Immature natural killer cell (primary cell): ENCODE measurements at regions not wholly inside any gene's neighbourhood (a gene's known extent, or its start where the extent isn't known, plus 50 kb on each side); places are given as distances from the start of the nearest gene placed in this dataset.
"Not testable (repeated sequence)": the region's sequence is repeated elsewhere in the genome, so short reads cannot be mapped to it uniquely, and the experiment has no call there.

Source experiments
- DNase-seq, 3 donors: peaks; one replicate each; pipeline ENCODE4 v3.0.0; 2022; ENCODE audit warnings: mixed read lengths in 1 of 3
- H3K27ac Mint-ChIP-seq, 6 donors: one replicate each; pipeline ENCODE4 v1.8.0; 2020; ENCODE audit warnings: mixed read lengths in 6 of 6, mild to moderate bottlenecking in 5 of 6, inconsistent platforms in 4 of 6, moderate library complexity in 3 of 6
- H3K27me3 Mint-ChIP-seq, 3 donors: one replicate each; pipeline ENCODE4 v1.8.0; 2020 to 2021; ENCODE audit warnings: low read depth in 3 of 3, mild to moderate bottlenecking in 3 of 3, mixed read lengths in 3 of 3, moderate library complexity in 3 of 3, inconsistent platforms in 1 of 3
- H3K36me3 Mint-ChIP-seq, 3 donors: one replicate each; pipeline ENCODE4 v1.8.0; 2020; ENCODE audit warnings: mixed read lengths in 3 of 3, inconsistent platforms in 2 of 3, mild to moderate bottlenecking in 2 of 3
- H3K4me1 Mint-ChIP-seq, 2 donors: one replicate each; pipeline ENCODE4 v1.8.0; 2020; ENCODE audit warnings: inconsistent platforms in 2 of 2, mild to moderate bottlenecking in 2 of 2, mixed read lengths in 2 of 2, moderate library complexity in 1 of 2
- H3K4me3 Mint-ChIP-seq, 5 donors: one replicate each; pipeline ENCODE4 v1.8.0; 2020; ENCODE audit warnings: mild to moderate bottlenecking in 5 of 5, mixed read lengths in 5 of 5, inconsistent platforms in 3 of 5, moderate library complexity in 3 of 5
- H3K9me3 Mint-ChIP-seq, 6 donors: one replicate each; pipeline ENCODE4 v1.8.0; 2020; ENCODE audit warnings: mild to moderate bottlenecking in 6 of 6, mixed read lengths in 6 of 6, inconsistent platforms in 4 of 6, moderate library complexity in 3 of 6

- H3K27me3 Mint-ChIP-seq = peaks cover 0 to 4% (median 2%) of the 10 kb centered on the region in 3 donors
- DNase-seq = no peak
- no peaks in the 10 kb centered on the region for H3K9me3 Mint-ChIP-seq
- no peaks in the 10 kb centered on the region for H3K36me3 Mint-ChIP-seq
- no peak overlapping the region for H3K4me3 Mint-ChIP-seq
- no peaks in the 10 kb centered on the region for H3K4me1 Mint-ChIP-seq
- no peak overlapping the region for H3K27ac Mint-ChIP-seq
Measured at GRCh38 chr21:39084073-39084472, 99.2 kb downstream of the PSMG1 start.

GRCh38 chr21:39083377-39084008, 99.8 kb downstream of the PSMG1 start:
- no peaks in the 10 kb centered on the region for H3K36me3 Mint-ChIP-seq
- H3K4me1 Mint-ChIP-seq = no peaks in the 10 kb centered on the region
- no peak overlapping the region for H3K27ac Mint-ChIP-seq
- DNase-seq = no peak
- peaks cover 0 to 4% (median 2%) of the 10 kb centered on the region in 3 donors for H3K27me3 Mint-ChIP-seq
- no peaks in the 10 kb centered on the region for H3K9me3 Mint-ChIP-seq
- H3K4me3 Mint-ChIP-seq = no peak overlapping the region

GRCh38 chr21:39082656-39083376, 100.4 kb downstream of the PSMG1 start:
- Mint-ChIP-seq H3K36me3 (no peaks in the 10 kb centered on the region), H3K27me3 (peaks cover 0 to 4% (median 2%) of the 10 kb centered on the region in 3 donors), H3K4me3 (no peak overlapping the region), H3K27ac (no peak overlapping the region), H3K9me3 (no peaks in the 10 kb centered on the region), H3K4me1 (no peaks in the 10 kb centered on the region)
- no peak for DNase-seq

- Mint-ChIP-seq H3K9me3 (peaks cover 0 to 1% (median 0%) of the 10 kb centered on the region in 6 donors), H3K27ac (no peak overlapping the region)
- DNase-seq = no peak
Measured at GRCh38 chr21:39080366-39080765, 102.9 kb downstream of the PSMG1 start.

DNA sequence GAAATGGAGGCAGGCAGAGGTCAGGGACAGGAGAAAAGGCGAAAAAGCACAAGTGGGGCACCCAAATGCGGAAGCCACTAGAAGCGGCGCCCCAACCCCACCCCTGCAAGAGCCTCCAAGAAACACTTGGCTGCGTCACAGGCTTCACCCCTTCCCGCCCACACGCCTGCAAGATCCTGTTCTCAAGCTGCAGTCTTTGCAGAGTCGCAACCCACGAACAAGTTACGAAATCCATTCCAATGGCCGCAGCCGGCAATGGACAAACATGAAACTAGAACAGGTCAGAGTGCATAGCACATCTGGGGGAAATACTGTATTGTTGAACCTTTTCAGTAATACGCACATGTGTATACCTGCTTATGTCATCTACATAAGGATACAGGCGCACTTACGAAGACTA, 103.6 kb downstream of the PSMG1 start:
- Mint-ChIP-seq H3K27ac (no peak overlapping the region), H3K4me3 (no peak overlapping the region), H3K9me3 (peaks cover 0 to 4% (median 0%) of the 10 kb centered on the region in 6 donors), H3K4me1 (no peaks in the 10 kb centered on the region), H3K36me3 (no peaks in the 10 kb centered on the region), H3K27me3 (peaks cover 3 to 5% (median 4%) of the 10 kb centered on the region in 3 donors)
- DNase-seq = no peak

More at GRCh38 chr21:39080366-39080765, 102.9 kb downstream of the PSMG1 start:
- no peaks in the 10 kb centered on the region for H3K4me1 Mint-ChIP-seq
- no peaks in the 10 kb centered on the region for H3K36me3 Mint-ChIP-seq
- H3K27me3 Mint-ChIP-seq = peaks cover 3 to 5% (median 4%) of the 10 kb centered on the region in 3 donors
- H3K4me3 Mint-ChIP-seq = no peak overlapping the region

DNA sequence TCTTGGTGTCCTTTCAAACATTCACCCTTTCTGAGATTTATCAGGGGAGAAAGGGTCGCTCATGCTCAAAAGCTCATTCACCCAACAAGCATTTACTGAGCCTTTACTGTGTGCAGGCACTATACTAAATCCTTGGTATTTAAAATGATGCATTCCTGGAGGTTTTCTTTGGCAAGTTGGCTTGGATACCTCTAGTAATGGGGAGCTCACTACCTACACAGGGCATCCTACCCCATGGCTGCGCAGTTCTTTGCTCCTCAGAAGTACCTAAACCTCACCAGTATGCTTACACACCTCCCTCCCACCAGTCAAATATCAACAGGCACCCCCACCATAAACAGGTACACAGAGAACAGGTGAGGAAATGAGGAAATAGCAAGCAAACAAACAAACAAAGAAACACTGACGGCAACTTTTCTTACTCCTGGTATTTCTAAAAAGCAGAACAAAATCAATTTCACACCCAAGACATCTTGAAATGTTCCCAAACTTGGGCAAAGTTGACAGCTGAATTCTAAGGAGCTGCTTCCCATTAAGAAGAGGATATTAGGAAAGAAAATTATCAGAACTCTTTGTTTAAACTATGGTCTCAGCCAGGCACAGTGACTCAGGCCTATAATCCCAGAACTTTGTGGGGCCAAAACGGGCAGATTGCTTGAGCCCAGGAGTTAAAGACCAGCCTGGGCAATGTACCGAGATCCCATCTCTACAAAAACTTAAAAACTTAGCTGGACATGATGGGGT, 104.8 kb downstream of the PSMG1 start:
- Mint-ChIP-seq H3K27ac (no peak overlapping the region), H3K4me3 (no peak overlapping the region), H3K36me3 (peaks cover 0 to 5% (median 0%) of the 10 kb centered on the region in 3 donors), H3K9me3 (peaks cover 0 to 5% (median 0%) of the 10 kb centered on the region in 6 donors), H3K27me3 (peaks cover under 1 to 7% (median 3%) of the 10 kb centered on the region in 3 donors), H3K4me1 (no peaks in the 10 kb centered on the region)
- no peak for DNase-seq

GRCh38 chr21:39077876-39078275, 105.4 kb downstream of the PSMG1 start:
- peaks cover 0 to 7% (median 3%) of the 10 kb centered on the region in 3 donors for H3K27me3 Mint-ChIP-seq
- peaks cover 0 to 5% (median 0%) of the 10 kb centered on the region in 3 donors for H3K36me3 Mint-ChIP-seq

DNA sequence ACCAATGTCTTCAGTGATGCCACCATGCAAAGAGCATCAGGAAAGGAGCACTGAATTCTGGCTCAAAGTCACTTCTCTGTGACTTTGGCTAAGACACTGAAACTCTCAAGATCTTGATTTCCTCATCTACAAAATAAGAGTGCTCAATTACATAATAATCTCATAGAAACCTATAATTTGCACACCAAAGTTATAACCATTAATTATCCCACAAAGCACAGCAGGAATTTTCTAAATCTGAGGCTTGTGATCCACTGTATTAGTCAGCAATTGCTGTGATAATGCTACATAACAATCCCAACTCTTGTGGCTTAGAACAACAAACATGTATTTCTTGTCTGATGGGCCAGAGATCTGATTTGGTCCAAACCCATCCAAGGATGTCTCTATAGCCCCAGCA, 108.7 kb downstream of the PSMG1 start:
- no peak for DNase-seq
- H3K27me3 Mint-ChIP-seq = peaks cover 2 to 9% (median 3%) of the 10 kb centered on the region in 3 donors
- no peak overlapping the region for H3K4me3 Mint-ChIP-seq
- H3K9me3 Mint-ChIP-seq = peaks cover 0 to 5% (median 0%) of the 10 kb centered on the region in 6 donors
- H3K36me3 Mint-ChIP-seq = peaks cover 0 to 5% (median 0%) of the 10 kb centered on the region in 3 donors
- H3K4me1 Mint-ChIP-seq = no peaks in the 10 kb centered on the region
- no peak overlapping the region for H3K27ac Mint-ChIP-seq

More at GRCh38 chr21:39077876-39078275, 105.4 kb downstream of the PSMG1 start:
- no peak overlapping the region for H3K4me3 Mint-ChIP-seq
- H3K27ac Mint-ChIP-seq = no peak overlapping the region
- no peaks in the 10 kb centered on the region for H3K4me1 Mint-ChIP-seq
- peaks cover 0 to 5% (median 0%) of the 10 kb centered on the region in 6 donors for H3K9me3 Mint-ChIP-seq
- DNase-seq = no peak

DNA sequence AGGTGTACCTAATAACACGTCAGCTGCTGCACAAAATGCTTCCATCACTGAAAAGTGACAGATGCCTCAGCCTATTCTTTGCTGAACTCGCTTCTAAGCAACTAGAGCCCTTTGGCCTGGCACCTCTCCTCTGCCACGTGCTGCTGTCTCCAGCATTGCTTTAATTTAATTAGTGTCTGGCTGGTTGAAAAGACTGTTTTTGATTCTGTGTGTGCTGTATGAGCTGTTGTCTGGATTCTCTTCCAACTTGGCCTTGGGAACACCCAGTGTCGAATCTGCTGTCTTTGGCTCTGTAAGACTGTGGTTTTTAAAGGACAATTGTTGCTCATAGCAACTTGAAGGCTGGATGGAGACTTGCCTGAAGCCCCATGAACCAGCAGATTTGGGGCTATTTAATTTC, 109.5 kb downstream of the PSMG1 start:
- Mint-ChIP-seq H3K27ac (no peak overlapping the region), H3K27me3 (peaks cover 2 to 9% (median 3%) of the 10 kb centered on the region in 3 donors), H3K9me3 (peaks cover 0 to 5% (median 0%) of the 10 kb centered on the region in 6 donors), H3K4me1 (no peaks in the 10 kb centered on the region), H3K4me3 (no peak overlapping the region), H3K36me3 (peaks cover 0 to 5% (median 0%) of the 10 kb centered on the region in 3 donors)
- DNase-seq = no peak

GRCh38 chr21:39073063-39073462, 110.2 kb downstream of the PSMG1 start:
- Mint-ChIP-seq H3K27ac (no peak overlapping the region), H3K9me3 (peaks cover 0 to 5% (median 0%) of the 10 kb centered on the region in 6 donors), H3K4me1 (no peaks in the 10 kb centered on the region), H3K36me3 (peaks cover 0 to 5% (median 0%) of the 10 kb centered on the region in 3 donors), H3K27me3 (peaks cover 3 to 11% (median 3%) of the 10 kb centered on the region in 3 donors), H3K4me3 (no peak overlapping the region)
- no peak for DNase-seq

GRCh38 chr21:39072468-39072867, 110.8 kb downstream of the PSMG1 start:
- Mint-ChIP-seq H3K9me3 (peaks cover 0 to 5% (median 0%) of the 10 kb centered on the region in 6 donors), H3K4me1 (no peaks in the 10 kb centered on the region), H3K36me3 (peaks cover 0 to 5% (median 0%) of the 10 kb centered on the region in 3 donors), H3K4me3 (no peak overlapping the region), H3K27me3 (peaks cover 3 to 11% (median 3%) of the 10 kb centered on the region in 3 donors), H3K27ac (no peak overlapping the region)
- no peak for DNase-seq

DNA sequence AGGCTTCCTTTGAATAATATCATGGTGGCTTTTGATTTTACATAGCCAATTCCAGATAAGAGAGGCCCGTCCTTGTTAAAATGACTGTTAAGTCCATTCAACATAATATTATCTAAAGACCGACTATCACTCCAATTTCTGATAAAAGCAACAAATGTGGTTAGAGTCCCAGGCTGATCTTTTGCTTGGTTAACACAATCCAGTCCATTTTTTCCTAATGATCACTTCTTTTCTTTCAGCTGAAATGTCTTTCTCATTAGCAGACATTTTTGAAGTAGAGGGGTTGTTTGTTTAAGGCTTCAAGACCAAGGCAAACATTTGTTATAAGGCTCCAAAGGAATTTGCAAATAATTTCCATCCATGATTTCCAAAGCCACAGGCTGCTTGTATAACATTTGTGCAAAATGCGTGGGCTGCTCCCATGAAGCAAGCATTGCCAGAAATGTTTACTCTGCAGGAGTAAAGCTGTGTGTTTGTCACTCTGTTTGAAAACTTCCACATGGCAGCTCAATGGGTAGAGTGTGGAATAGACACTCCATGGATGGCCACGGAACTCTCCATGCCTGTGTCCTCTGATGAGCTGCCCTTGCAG, 111.5 kb downstream of the PSMG1 start:
- H3K9me3 Mint-ChIP-seq = peaks cover 0 to 5% (median 0%) of the 10 kb centered on the region in 6 donors
- no peak for DNase-seq
- peaks cover 0 to 5% (median 0%) of the 10 kb centered on the region in 3 donors for H3K36me3 Mint-ChIP-seq
- peaks cover 1 to 9% (median 3%) of the 10 kb centered on the region in 3 donors for H3K27me3 Mint-ChIP-seq
- H3K27ac Mint-ChIP-seq = no peak overlapping the region
- H3K4me3 Mint-ChIP-seq = no peak overlapping the region
- H3K4me1 Mint-ChIP-seq = no peaks in the 10 kb centered on the region

DNA sequence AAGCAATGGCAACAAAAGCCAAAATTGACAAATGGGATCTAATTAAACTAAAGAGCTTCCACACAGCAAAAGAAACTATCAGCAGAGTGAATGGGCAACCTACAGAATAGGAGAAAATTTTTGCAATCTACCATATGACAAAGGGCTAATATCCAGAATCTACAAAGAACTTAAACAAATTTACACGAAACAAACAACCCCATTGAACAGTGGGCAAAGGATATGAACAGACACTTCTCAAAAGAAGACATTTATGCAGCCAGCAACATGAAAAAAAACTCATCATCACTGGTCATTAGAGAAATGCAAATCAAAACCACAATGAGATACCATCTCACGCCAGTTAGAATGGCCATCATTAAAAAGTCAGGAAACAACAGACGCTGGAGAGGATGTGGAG, 113.4 kb downstream of the PSMG1 start:
- H3K4me1 Mint-ChIP-seq, H3K36me3 Mint-ChIP-seq: not testable (repeated sequence)

More for the DNA sequence above, 113.4 kb downstream of the PSMG1 start:
- H3K27ac Mint-ChIP-seq, DNase-seq, H3K4me3 Mint-ChIP-seq, H3K27me3 Mint-ChIP-seq, H3K9me3 Mint-ChIP-seq: not testable (repeated sequence)
